Mesothelial cell of epicardium (in vitro differentiated cells): ENCODE measurements at regions not wholly inside any gene's neighbourhood (a gene's known extent, or its start where the extent isn't known, plus 50 kb on each side); places are given as distances from the start of the nearest gene placed in this dataset.
A peak's percentile ranks its signal among the peaks of the same experiment; 100 is the strongest.

Experiments used
- DNase-seq, 2 experiments: peaks; one replicate each; pipeline ENCODE4 v3.0.0; 2021; ENCODE audit warnings: low spot score in 2 of 2; ENCODE audit not compliant: unreplicated experiment in 2 of 2
- H3K27ac Mint-ChIP-seq: 2 replicates; pipeline ENCODE4 v1.8.0; 2021; ENCODE audit warnings: mixed read lengths
- H3K27me3 Mint-ChIP-seq: 2 replicates; pipeline ENCODE4 v1.8.0; 2021; ENCODE audit warnings: low read depth, mixed read lengths
- H3K36me3 Mint-ChIP-seq: 2 replicates; pipeline ENCODE4 v1.8.0; 2021; ENCODE audit warnings: mixed read lengths
- H3K4me1 Mint-ChIP-seq: 2 replicates; pipeline ENCODE4 v1.8.0; 2021; ENCODE audit warnings: mixed read lengths
- H3K4me3 Mint-ChIP-seq: 2 replicates; pipeline ENCODE4 v1.8.0; 2021; ENCODE audit warnings: mild to moderate bottlenecking, moderate library complexity, mixed read lengths
- H3K9me3 Mint-ChIP-seq: 2 replicates; pipeline ENCODE4 v1.8.0; 2021; ENCODE audit warnings: mixed read lengths
- CTCF ChIP-seq: fragments of 200-600 bp; sonication (generic); IDR thresholded peaks from one replicate; pipeline ENCODE4 v1.5.0; 2021; ENCODE audit warnings: antibody characterized with exemption; ENCODE audit not compliant: unreplicated experiment

GRCh38 chr1:29673669-29674626, 437.6 kb downstream of the PTPRU start:
- H3K4me1 Mint-ChIP-seq: peaks cover 1% of the 10 kb centered on the region
- no peak overlapping the region for H3K4me3 Mint-ChIP-seq
- H3K27ac Mint-ChIP-seq: no peak overlapping the region
- no peaks in the 10 kb centered on the region for H3K9me3 Mint-ChIP-seq
- peak in 1 of 2 experiments; percentile 20 for DNase-seq
- no peak for TF ChIP-seq CTCF
- H3K36me3 Mint-ChIP-seq: no peaks in the 10 kb centered on the region
- H3K27me3 Mint-ChIP-seq: peaks cover 8% of the 10 kb centered on the region

- Mint-ChIP-seq H3K27ac (no peak overlapping the region), H3K4me1 (peaks cover 1% of the 10 kb centered on the region), H3K9me3 (no peaks in the 10 kb centered on the region), H3K27me3 (peaks cover 14% of the 10 kb centered on the region), H3K36me3 (no peaks in the 10 kb centered on the region), H3K4me3 (no peak overlapping the region)
- DNase-seq: no peak
- TF ChIP-seq CTCF: no peak
These were observed 436.8 kb downstream of the PTPRU start for GRCh38 chr1:29673228-29673500.

GRCh38 chr1:29672416-29673227, 436.3 kb downstream of the PTPRU start:
- DNase-seq: peak in 1 of 2 experiments; percentile 29
- H3K27me3 Mint-ChIP-seq: peaks cover 19% of the 10 kb centered on the region
- TF ChIP-seq CTCF: no peak
- no peaks in the 10 kb centered on the region for H3K9me3 Mint-ChIP-seq
- no peak overlapping the region for H3K4me3 Mint-ChIP-seq
- no peaks in the 10 kb centered on the region for H3K36me3 Mint-ChIP-seq
- peaks cover 1% of the 10 kb centered on the region for H3K4me1 Mint-ChIP-seq
- H3K27ac Mint-ChIP-seq: no peak overlapping the region

GRCh38 chr1:29671446-29672356, 435.4 kb downstream of the PTPRU start:
- Mint-ChIP-seq H3K27ac (no peak overlapping the region), H3K27me3 (peaks cover 29% of the 10 kb centered on the region), H3K4me1 (peaks cover 1% of the 10 kb centered on the region), H3K36me3 (no peaks in the 10 kb centered on the region), H3K9me3 (no peaks in the 10 kb centered on the region), H3K4me3 (no peak overlapping the region)
- peak in 1 of 2 experiments; percentile 32 for DNase-seq
- TF ChIP-seq CTCF: no peak

GRCh38 chr1:29670752-29671151, 434.4 kb downstream of the PTPRU start:
- no peak overlapping the region for H3K4me3 Mint-ChIP-seq
- H3K27ac Mint-ChIP-seq: no peak overlapping the region
- H3K27me3 Mint-ChIP-seq: peaks cover 36% of the 10 kb centered on the region
- H3K36me3 Mint-ChIP-seq: no peaks in the 10 kb centered on the region
- H3K4me1 Mint-ChIP-seq: peaks cover 1% of the 10 kb centered on the region
- no peaks in the 10 kb centered on the region for H3K9me3 Mint-ChIP-seq
- DNase-seq: peak in 1 of 2 experiments; percentile 14
- TF ChIP-seq CTCF: no peak
